NCI-H2196 treated with DMSO at 0.1 percent for 48 hours (cell line): ENCODE measurements at regions not wholly inside any gene's neighbourhood (a gene's known extent, or its start where the extent isn't known, plus 50 kb on each side); places are given as distances from the start of the nearest gene placed in this dataset.

Source experiments
- DNase-seq: peaks from one replicate; lab custom pipeline; 2025; ENCODE audit not compliant: unreplicated experiment; lab: John Stamatoyannopoulos, UW

- no peak for DNase-seq
These were observed 83.6 kb upstream of the BARX2 start for GRCh38 chr11:129292092-129292491.

DNA sequence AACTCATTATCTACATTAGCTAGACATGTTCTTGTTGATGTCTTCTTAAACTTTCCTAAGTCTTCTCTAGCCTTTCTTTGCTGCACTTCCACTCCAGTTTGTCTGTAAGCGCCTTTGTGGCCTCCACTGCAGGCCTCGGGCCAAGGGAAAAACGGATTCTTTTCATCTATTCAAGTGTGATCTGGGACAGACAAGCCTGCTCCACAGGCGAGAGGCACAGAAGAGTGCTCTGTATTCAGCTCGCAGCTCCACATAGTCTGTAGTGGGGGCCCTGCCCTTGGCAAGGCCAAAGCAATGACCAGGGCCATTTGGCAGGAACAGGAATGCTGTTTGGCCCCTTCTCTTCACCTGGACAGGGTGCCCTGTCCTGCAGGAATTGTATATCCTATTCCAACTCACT lies 84.1 kb upstream of the BARX2 start:
- DNase-seq, result no peak

DNA sequence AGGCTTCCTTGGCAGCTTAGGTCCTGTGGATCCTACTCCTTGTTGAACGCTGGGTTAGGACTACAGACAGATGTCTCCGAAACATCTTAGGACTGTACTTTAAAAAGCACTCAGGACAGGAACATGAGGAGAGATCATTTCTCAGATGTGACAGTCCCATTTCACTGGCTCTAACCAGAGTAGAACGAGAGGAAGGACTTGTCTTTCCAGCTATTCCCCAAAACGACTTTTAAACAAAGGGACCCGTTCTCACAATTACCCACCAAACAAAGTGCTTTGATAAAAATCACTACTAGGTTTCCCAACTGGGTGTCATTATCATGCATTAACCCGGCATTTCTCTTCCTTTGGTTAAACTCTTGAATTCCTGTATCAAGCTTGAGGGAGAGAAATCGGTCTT lies 84.7 kb upstream of the BARX2 start:
- DNase-seq, result no peak

GRCh38 chr11:129289350-129290040 lies 86.2 kb upstream of the BARX2 start:
- DNase-seq, result no peak

DNA sequence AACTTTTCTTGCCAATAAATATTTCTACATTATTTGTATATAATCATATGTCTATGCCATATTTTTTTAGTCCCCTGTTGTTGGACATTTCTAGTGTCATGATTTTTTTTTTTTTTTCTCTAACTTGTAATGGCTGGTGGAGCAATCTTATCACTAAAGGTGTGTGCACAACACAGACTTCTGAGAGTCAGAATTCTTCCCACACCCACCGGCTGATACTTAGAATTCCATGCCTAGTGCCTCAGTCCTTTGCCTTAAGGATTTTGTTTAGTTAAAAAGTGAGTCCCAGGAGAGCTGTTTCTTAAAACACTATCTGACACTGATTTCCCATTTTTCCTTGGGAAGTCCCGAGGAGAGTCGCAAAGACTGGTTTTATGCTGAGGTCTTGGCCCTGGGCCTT lies 87.7 kb upstream of the BARX2 start:
- DNase-seq, result no peak

- DNase-seq, result no peak
These were observed 88.8 kb upstream of the BARX2 start for GRCh38 chr11:129286813-129287212.

- DNase-seq, result no peak
These were observed 90.3 kb upstream of the BARX2 start for GRCh38 chr11:129285402-129285786.

- DNase-seq, result no peak
These were observed 91.0 kb upstream of the ARHGAP32 start for GRCh38 chr11:129283141-129283540.

- no peak for DNase-seq
These were observed 90.5 kb upstream of the ARHGAP32 start for GRCh38 chr11:129282634-129283033.

GRCh38 chr11:129281471-129282415 lies 89.6 kb upstream of the ARHGAP32 start:
- DNase-seq, result no peak

GRCh38 chr11:129280027-129280811 lies 88.1 kb upstream of the ARHGAP32 start:
- no peak for DNase-seq

DNA sequence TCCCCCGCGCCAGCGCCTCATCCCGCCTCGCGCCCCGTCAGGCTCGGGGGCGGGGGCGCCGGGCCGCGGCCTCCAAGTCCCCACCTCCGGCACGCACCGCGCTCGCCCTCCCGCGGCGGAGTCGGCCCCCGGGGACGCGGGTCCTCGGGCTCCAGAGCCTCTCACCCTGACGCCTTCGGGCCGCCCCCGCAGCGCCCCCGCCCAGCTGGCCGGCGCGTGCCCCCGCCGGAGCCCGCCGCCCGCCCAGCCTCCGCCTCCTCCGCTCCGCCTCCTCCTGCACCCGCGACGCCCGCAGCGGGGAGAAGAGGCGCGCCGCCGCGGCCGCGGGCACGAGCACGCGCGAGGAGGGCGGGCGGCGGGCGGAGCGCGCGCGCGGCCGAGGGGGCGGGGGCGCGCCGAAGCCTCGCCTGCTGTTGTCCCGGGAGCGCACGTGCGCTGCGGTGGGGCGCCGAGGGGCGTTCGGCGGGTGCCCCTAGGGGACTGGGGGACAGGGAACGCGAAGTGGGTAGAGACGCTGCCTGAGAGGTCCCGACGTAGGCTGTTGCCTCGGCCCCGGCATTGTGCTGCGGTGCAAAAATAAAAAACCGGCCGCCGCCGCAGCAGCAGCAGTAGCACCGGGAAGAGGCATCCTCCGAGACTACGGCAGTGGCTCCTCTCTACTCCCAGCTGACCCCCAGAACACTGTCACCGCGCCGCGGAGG lies 87.4 kb upstream of the ARHGAP32 start:
- peak; percentile 57 for DNase-seq

GRCh38 chr11:129278586-129279319 lies 86.6 kb upstream of the ARHGAP32 start:
- DNase-seq, result no peak

DNA sequence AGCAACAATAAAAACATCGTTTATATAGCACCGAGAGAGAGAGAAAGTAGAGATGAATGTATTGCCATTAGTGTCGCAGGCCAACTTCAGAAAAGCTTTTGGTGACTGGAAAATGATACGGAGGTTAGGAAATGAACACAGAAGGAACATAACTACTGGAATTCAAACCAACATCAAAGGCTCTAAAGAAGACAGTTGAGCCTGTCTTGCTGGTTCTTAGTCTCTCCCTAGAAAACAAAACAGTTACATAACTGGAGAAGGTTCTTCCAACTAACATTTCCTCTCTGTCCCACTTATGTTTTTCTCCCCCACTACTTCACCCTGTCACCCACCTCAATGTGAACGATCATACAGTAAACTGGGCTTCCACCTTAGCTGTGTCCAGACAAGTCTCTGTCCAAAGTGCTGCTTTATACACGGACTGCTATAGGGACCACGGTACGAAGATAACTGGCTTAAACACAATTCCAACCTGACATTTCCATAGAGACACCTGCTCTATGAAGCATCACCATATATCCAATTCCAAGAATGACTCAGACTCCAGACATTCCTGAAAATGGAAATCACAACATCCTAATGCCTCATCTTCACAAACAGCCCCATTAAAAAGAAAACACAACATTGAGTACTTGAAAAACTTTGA lies 85.2 kb upstream of the ARHGAP32 start:
- no peak for DNase-seq

GRCh38 chr11:129275828-129276227 lies 83.7 kb upstream of the ARHGAP32 start:
- no peak for DNase-seq

- DNase-seq, result no peak
These were observed 82.0 kb upstream of the ARHGAP32 start for GRCh38 chr11:129273944-129274711.

GRCh38 chr11:129273322-129273721 lies 81.2 kb upstream of the ARHGAP32 start:
- DNase-seq, result no peak

DNA sequence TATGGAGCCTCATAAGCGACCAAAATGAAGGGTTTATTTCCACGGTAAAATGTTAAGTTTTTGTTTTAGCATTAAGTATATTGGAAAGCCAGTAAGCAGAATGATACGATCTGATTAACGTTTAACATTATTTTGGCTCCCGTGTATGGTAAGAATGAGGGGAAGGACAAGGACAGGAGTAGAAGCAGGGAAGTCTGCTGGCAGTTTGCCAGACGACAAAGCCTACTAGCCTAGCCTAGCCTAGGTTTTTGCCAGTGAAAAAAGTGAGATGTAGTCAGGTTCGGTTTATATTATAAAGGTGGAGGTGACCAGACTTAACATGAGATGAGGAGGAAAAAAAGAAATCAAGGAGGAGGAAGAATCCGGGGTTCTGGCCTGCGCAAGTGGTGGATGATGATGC lies 78.9 kb upstream of the ARHGAP32 start:
- DNase-seq, result no peak

- DNase-seq, result no peak
These were observed 78.3 kb upstream of the ARHGAP32 start for GRCh38 chr11:129270446-129270845.
